ENCODE measurements at regions not wholly inside any gene's neighbourhood (a gene's known extent, or its start where the extent isn't known, plus 50 kb on each side); places are given as distances from the start of the nearest gene placed in this dataset.

- in situ Hi-C loops (cut with HindIII; ENCODE audit: low sequenced_read_pairs), result no loop called here
Observed at GRCh38 chr4:125891597-125892258, 577.0 kb downstream of the FAT4 start.

- in situ Hi-C loops (cut with HindIII; ENCODE audit: low sequenced_read_pairs), result no loop called here
Observed at GRCh38 chr4:125904802-125905201, 590.0 kb downstream of the FAT4 start.

- in situ Hi-C loops (cut with HindIII; ENCODE audit: low sequenced_read_pairs), result no loop called here
Observed at GRCh38 chr4:125911058-125911457, 596.3 kb downstream of the FAT4 start.

- in situ Hi-C loops (cut with HindIII; ENCODE audit: low sequenced_read_pairs), result no loop called here
Observed at GRCh38 chr4:125911481-125911880, 596.7 kb downstream of the FAT4 start.

- in situ Hi-C loops (cut with HindIII; ENCODE audit: low sequenced_read_pairs), result no loop called here
Observed at GRCh38 chr4:125917559-125917958, 602.8 kb downstream of the FAT4 start.

- in situ Hi-C loops (cut with HindIII; ENCODE audit: low sequenced_read_pairs), result no loop called here
Observed at GRCh38 chr4:125928652-125929051, 613.9 kb downstream of the FAT4 start.

- in situ Hi-C loops (cut with HindIII; ENCODE audit: low sequenced_read_pairs), result no loop called here
Observed at GRCh38 chr4:125938541-125938940, 623.8 kb downstream of the FAT4 start.

GRCh38 chr4:125940426-125940825 is 625.7 kb downstream of the FAT4 start:
- in situ Hi-C loops (cut with HindIII; ENCODE audit: low sequenced_read_pairs), result no loop called here

GRCh38 chr4:125944966-125945365 is 630.2 kb downstream of the FAT4 start:
- in situ Hi-C loops (cut with HindIII; ENCODE audit: low sequenced_read_pairs), result no loop called here

- in situ Hi-C loops (cut with HindIII; ENCODE audit: low sequenced_read_pairs), result no loop called here
Observed at GRCh38 chr4:125948021-125948420, 633.3 kb downstream of the FAT4 start.

- in situ Hi-C loops (cut with HindIII; ENCODE audit: low sequenced_read_pairs), result no loop called here
Observed at GRCh38 chr4:125951261-125951887, 636.6 kb downstream of the FAT4 start.

GRCh38 chr4:125952631-125953030 is 637.9 kb downstream of the FAT4 start:
- in situ Hi-C loops (cut with HindIII; ENCODE audit: low sequenced_read_pairs), result no loop called here

- in situ Hi-C loops (cut with HindIII; ENCODE audit: low sequenced_read_pairs), result no loop called here
Observed at GRCh38 chr4:125956276-125956675, 641.5 kb downstream of the FAT4 start.

- in situ Hi-C loops (cut with HindIII; ENCODE audit: low sequenced_read_pairs), result no loop called here
Observed at GRCh38 chr4:125958519-125958918, 643.8 kb downstream of the FAT4 start.

GRCh38 chr4:125961626-125962025 is 646.9 kb downstream of the FAT4 start:
- in situ Hi-C loops (cut with HindIII; ENCODE audit: low sequenced_read_pairs), result no loop called here

- in situ Hi-C loops (cut with HindIII; ENCODE audit: low sequenced_read_pairs), result no loop called here
Observed at GRCh38 chr4:125975861-125976397, 661.2 kb downstream of the FAT4 start.

GRCh38 chr4:125979950-125980349 is 665.2 kb downstream of the FAT4 start:
- in situ Hi-C loops (cut with HindIII; ENCODE audit: low sequenced_read_pairs), result no loop called here

GRCh38 chr4:125983168-125983567 is 668.4 kb downstream of the FAT4 start:
- in situ Hi-C loops (cut with HindIII; ENCODE audit: low sequenced_read_pairs), result no loop called here

- in situ Hi-C loops (cut with HindIII; ENCODE audit: low sequenced_read_pairs), result no loop called here
Observed at GRCh38 chr4:125985856-125986255, 671.1 kb downstream of the FAT4 start.

- in situ Hi-C loops (cut with HindIII; ENCODE audit: low sequenced_read_pairs), result no loop called here
Observed at GRCh38 chr4:125986307-125986706, 671.6 kb downstream of the FAT4 start.

- in situ Hi-C loops (cut with HindIII; ENCODE audit: low sequenced_read_pairs), result no loop called here
Observed at GRCh38 chr4:125988464-125988863, 673.7 kb downstream of the FAT4 start.

GRCh38 chr4:125991398-125991797 is 676.6 kb downstream of the FAT4 start:
- in situ Hi-C loops (cut with HindIII; ENCODE audit: low sequenced_read_pairs), result no loop called here

Data from endothelial cell of hepatic sinusoid (primary cell).